ENCODE measurements at regions not wholly inside any gene's neighbourhood (a gene's known extent, or its start where the extent isn't known, plus 50 kb on each side); places are given as distances from the start of the nearest gene placed in this dataset.

DNA sequence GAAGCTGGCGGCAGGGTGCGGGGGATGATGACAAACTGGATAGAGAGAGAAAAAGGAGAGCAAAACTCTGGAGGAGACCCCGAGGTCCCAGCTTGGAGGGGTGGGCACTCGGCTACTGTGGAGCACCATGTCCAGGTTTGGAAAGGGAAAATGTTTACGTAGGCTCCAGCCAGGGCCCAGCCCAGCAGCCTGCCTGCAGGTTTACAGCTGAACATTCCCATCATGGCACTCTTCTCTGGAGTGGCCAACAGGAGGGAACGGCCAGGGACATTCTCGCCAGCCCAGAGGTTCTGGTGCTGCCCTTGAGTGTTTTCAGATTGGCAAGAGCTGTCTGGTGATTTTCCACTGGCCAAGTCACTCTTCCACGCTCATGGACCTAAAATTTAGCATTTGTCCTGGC lies 262.9 kb upstream of the TCF4 start:
- TF ChIP-seq, protein P1, sequence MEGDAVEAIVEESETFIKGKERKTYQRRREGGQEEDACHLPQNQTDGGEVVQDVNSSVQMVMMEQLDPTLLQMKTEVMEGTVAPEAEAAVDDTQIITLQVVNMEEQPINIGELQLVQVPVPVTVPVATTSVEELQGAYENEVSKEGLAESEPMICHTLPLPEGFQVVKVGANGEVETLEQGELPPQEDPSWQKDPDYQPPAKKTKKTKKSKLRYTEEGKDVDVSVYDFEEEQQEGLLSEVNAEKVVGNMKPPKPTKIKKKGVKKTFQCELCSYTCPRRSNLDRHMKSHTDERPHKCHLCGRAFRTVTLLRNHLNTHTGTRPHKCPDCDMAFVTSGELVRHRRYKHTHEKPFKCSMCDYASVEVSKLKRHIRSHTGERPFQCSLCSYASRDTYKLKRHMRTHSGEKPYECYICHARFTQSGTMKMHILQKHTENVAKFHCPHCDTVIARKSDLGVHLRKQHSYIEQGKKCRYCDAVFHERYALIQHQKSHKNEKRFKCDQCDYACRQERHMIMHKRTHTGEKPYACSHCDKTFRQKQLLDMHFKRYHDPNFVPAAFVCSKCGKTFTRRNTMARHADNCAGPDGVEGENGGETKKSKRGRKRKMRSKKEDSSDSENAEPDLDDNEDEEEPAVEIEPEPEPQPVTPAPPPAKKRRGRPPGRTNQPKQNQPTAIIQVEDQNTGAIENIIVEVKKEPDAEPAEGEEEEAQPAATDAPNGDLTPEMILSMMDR (IDR thresholded peaks at IDR 0.05; ENCODE audit: insufficient read depth, low read length, poor library complexity, severe bottlenecking) = no peak
- no peak for TF ChIP-seq EZH2phosphoT487 (conservative IDR thresholded peaks at IDR 0.05; ENCODE audit: low read length)

Measured in SU-DHL-6 (cell line).